Type B pancreatic cell (in vitro differentiated cells): ENCODE measurements at regions not wholly inside any gene's neighbourhood (a gene's known extent, or its start where the extent isn't known, plus 50 kb on each side); places are given as distances from the start of the nearest gene placed in this dataset.

Experiments used
- DNase-seq: peaks from one replicate; pipeline ENCODE4 v3.0.0; 2021; ENCODE audit warnings: mixed read lengths; ENCODE audit not compliant: unreplicated experiment; ENCODE audit errors: extremely low spot score
- H3K27ac Mint-ChIP-seq: 2 replicates; pipeline ENCODE4 v1.8.0; 2021; ENCODE audit warnings: mild to moderate bottlenecking, mixed read lengths
- H3K27me3 Mint-ChIP-seq: 2 replicates; pipeline ENCODE4 v1.8.0; 2021; ENCODE audit warnings: mixed read lengths
- H3K36me3 Mint-ChIP-seq: 2 replicates; pipeline ENCODE4 v1.8.0; 2021; ENCODE audit warnings: mixed read lengths
- H3K4me1 Mint-ChIP-seq: one replicate; pipeline ENCODE4 v1.8.0; 2021; ENCODE audit warnings: mixed read lengths; ENCODE audit not compliant: unreplicated experiment
- H3K4me3 Mint-ChIP-seq: 2 replicates; pipeline ENCODE4 v1.8.0; 2021; ENCODE audit warnings: mild to moderate bottlenecking, mixed read lengths
- H3K9me3 Mint-ChIP-seq: 2 replicates; pipeline ENCODE4 v1.8.0; 2021; ENCODE audit warnings: mixed read lengths
- TF ChIP-seq, protein P1 (sequence below): fragments of 200-600 bp; sonication (generic); conservative IDR thresholded peaks from 2 replicates; pipeline ENCODE4 v1.5.0; 2021; ENCODE audit warnings: antibody characterized with exemption, mild to moderate bottlenecking

DNA sequence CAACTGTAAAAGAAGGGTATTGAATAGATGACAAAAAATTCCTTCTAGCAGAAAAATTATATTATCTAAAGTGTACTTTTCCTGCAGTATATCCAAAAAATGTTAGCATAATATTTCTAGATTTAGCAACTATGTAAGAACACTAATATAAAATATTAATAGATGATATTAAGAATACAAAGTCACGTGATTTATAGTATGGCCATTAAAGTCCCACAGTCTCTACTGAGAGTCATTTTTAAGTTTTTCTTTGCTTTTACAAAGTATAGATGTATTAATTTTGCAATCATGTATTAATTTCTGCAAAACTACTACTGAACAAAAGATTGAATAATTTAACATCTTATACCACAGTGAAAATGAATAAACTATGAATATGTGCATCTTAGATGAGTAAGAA lies 94.9 kb downstream of the ZWINT start:
- Mint-ChIP-seq H3K27ac (no peak overlapping the region), H3K36me3 (no peaks in the 10 kb centered on the region), H3K27me3 (no peaks in the 10 kb centered on the region), H3K4me3 (no peak overlapping the region), H3K4me1 (no peaks in the 10 kb centered on the region), H3K9me3 (no peaks in the 10 kb centered on the region)
- TF ChIP-seq, protein P1, sequence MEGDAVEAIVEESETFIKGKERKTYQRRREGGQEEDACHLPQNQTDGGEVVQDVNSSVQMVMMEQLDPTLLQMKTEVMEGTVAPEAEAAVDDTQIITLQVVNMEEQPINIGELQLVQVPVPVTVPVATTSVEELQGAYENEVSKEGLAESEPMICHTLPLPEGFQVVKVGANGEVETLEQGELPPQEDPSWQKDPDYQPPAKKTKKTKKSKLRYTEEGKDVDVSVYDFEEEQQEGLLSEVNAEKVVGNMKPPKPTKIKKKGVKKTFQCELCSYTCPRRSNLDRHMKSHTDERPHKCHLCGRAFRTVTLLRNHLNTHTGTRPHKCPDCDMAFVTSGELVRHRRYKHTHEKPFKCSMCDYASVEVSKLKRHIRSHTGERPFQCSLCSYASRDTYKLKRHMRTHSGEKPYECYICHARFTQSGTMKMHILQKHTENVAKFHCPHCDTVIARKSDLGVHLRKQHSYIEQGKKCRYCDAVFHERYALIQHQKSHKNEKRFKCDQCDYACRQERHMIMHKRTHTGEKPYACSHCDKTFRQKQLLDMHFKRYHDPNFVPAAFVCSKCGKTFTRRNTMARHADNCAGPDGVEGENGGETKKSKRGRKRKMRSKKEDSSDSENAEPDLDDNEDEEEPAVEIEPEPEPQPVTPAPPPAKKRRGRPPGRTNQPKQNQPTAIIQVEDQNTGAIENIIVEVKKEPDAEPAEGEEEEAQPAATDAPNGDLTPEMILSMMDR, result no peak
- no peak for DNase-seq

DNA sequence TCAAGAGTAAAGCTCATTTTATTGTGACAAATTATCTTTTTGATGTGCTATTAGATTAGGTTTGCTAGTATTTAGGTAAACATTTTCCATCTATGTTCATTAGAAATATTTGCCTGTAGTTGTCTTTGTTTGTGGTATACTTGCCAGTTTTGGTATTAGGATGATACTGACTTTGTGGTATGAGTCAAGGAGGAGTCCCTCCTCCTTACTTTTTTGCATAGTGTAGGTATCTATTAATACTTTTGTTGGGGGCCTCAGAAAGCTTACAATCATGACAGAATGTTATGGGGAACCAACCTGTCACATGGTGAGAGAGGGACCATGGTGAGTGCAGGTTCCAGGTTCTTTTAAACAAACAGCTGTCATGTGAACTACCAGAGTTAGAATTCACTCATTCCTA lies 102.1 kb downstream of the ZWINT start:
- TF ChIP-seq, protein P1, result no peak
- H3K36me3 Mint-ChIP-seq, result no peaks in the 10 kb centered on the region
- H3K9me3 Mint-ChIP-seq, result peaks cover 2% of the 10 kb centered on the region
- H3K27me3 Mint-ChIP-seq, result no peaks in the 10 kb centered on the region
- no peaks in the 10 kb centered on the region for H3K4me1 Mint-ChIP-seq
- H3K27ac Mint-ChIP-seq, result no peak overlapping the region
- no peak for DNase-seq
- no peak overlapping the region for H3K4me3 Mint-ChIP-seq

DNA sequence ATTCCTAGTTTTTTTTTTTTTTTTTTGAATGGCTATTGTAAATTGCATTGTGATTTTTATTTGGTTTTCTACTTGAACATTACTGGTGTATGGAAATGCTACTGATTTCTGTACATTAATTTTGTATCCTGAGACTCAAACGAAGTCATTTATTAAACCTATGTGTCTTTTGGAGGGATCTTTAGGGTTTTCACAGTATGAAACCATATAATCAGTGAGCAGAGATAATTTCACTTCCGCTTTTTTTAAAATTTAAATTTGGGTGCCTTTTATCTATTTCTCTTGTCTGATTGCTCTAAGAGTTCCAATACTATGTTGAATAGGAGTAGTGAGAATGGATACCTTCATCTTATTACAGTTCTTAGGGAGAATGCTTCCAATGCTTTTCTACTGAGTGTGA lies 102.7 kb downstream of the ZWINT start:
- no peaks in the 10 kb centered on the region for H3K27me3 Mint-ChIP-seq
- H3K27ac Mint-ChIP-seq, result no peak overlapping the region
- no peak for DNase-seq
- no peaks in the 10 kb centered on the region for H3K4me1 Mint-ChIP-seq
- TF ChIP-seq, protein P1, result no peak
- no peak overlapping the region for H3K4me3 Mint-ChIP-seq
- H3K36me3 Mint-ChIP-seq, result no peaks in the 10 kb centered on the region
- peaks cover 5% of the 10 kb centered on the region for H3K9me3 Mint-ChIP-seq

DNA sequence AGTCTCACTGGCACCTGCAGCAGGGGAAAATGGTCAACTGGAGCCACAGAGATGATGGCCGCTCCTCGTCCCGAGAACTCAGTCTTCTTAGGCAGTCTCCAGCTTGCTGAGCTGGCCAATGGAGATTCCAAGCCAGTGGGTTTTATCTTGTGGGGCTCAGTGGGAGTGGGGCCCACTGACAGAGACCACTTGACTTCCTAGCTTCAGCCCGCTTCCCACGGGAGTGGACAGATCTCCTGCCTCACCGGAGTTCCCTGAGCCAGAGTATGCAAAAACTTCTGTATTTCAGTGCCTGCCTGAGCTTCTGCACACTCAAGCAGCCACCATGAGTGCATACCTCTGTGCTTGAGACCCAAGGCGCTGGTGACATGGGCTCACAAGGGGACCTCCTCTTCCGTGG lies 105.8 kb downstream of the ZWINT start:
- TF ChIP-seq, protein P1, result no peak
- Mint-ChIP-seq H3K36me3 (no peaks in the 10 kb centered on the region), H3K9me3 (peaks cover 9% of the 10 kb centered on the region), H3K27me3 (no peaks in the 10 kb centered on the region), H3K4me3 (no peak overlapping the region), H3K4me1 (no peaks in the 10 kb centered on the region), H3K27ac (no peak overlapping the region)
- DNase-seq, result no peak

DNA sequence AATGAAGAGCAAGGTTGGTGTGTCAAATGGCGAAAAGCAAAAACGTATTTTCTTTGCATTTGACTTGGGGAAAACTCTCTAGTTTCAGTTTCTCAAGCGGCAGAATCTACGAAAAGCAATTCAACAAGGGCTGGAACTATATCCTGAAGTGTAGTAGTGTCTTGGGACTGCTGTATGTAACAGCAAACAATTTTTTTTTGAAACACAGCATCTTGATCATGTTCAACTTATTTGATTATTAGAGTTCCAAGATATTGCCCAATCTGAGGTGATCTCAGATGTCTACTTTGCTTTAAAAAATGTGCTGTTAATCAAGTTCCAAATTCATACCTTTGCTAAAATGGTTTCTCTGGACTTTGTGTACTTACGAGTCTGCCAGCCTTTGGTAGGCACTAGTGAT lies 120.6 kb downstream of the ZWINT start:
- Mint-ChIP-seq H3K4me3 (no peak overlapping the region), H3K9me3 (no peaks in the 10 kb centered on the region), H3K27me3 (peaks cover 5% of the 10 kb centered on the region), H3K36me3 (no peaks in the 10 kb centered on the region), H3K4me1 (no peaks in the 10 kb centered on the region), H3K27ac (no peak overlapping the region)
- no peak for DNase-seq
- TF ChIP-seq, protein P1, result no peak

DNA sequence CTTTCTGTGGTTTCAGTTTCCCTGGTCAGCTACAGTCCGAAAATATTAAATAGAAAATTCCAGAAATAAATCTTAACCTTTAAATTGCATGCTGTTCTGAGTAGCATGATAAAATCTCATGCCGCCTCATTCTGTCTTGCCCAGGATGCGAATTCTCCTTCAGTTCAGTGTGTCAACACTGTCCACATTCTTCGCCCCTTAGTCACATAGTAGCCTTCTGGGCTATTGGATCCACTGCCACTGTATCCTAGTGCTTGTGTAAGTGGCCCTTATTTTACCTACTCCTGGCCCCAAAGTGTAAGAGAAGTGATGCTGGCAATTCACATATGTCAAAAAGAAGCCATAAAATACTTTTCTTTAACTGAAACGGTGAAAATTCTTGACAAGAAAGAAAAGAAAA lies 129.6 kb downstream of the ZWINT start:
- no peak overlapping the region for H3K27ac Mint-ChIP-seq
- no peak for DNase-seq
- H3K36me3 Mint-ChIP-seq, result no peaks in the 10 kb centered on the region
- peaks cover 2% of the 10 kb centered on the region for H3K27me3 Mint-ChIP-seq
- no peaks in the 10 kb centered on the region for H3K9me3 Mint-ChIP-seq
- no peaks in the 10 kb centered on the region for H3K4me1 Mint-ChIP-seq
- TF ChIP-seq, protein P1, result no peak
- no peak overlapping the region for H3K4me3 Mint-ChIP-seq
